ENCODE measurements at regions not wholly inside any gene's neighbourhood (a gene's known extent, or its start where the extent isn't known, plus 50 kb on each side); places are given as distances from the start of the nearest gene placed in this dataset.

- DNase-seq (ENCODE audit: low spot score), result no peak
Measured at GRCh38 chr3:152516216-152516615, 247.5 kb downstream of the MBNL1 start.

- DNase-seq (ENCODE audit: low spot score), result no peak
Measured at GRCh38 chr3:152517502-152517901, 248.8 kb downstream of the MBNL1 start.

- DNase-seq (ENCODE audit: low spot score), result no peak
Measured at GRCh38 chr3:152518346-152518745, 249.6 kb downstream of the MBNL1 start.

DNA sequence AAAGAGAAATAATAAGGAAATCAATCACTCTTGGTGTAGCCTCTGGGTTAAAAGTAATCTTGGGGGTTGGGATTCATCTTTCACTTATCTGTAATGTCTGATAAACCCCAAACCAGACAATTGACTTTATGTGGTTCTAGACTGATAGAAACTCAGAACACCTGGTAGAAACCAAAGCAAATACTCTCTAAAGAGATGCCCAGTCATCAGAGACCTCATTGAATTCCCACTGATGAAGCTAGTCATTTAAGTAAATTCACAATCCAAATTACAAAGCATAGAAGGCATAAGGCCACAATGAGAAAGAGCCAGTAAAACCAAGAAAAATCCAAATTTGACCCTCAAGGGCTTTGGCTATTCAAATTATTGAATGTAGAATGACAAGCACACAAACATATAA is 250.6 kb downstream of the MBNL1 start:
- no peak for DNase-seq (ENCODE audit: low spot score)

DNA sequence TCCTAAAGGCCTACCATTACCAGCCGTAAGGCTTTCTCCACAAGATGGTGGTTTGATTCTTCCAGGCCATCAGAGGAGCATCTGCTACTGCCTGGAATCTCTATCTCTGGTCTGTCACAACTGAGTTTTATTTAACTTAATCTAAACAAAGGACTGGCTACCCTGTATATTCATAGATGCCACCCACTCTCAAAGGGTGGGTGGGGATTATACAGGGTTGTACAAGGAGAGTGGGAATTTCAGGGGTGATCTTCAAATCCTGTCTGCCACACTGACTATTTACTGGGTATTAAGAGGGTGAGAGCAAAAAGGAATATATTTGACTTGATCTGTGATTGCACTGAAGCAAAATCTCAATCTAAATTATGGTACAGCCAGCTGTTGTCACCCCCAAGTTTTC is 253.3 kb downstream of the MBNL1 start:
- no peak for DNase-seq (ENCODE audit: low spot score)

- no peak for DNase-seq (ENCODE audit: low spot score)
Measured at GRCh38 chr3:152524198-152525140, 255.7 kb downstream of the MBNL1 start.

GRCh38 chr3:152531717-152532116 is 263.0 kb downstream of the MBNL1 start:
- DNase-seq (ENCODE audit: low spot score), result no peak

GRCh38 chr3:152538518-152538917 is 269.8 kb downstream of the MBNL1 start:
- no peak for DNase-seq (ENCODE audit: low spot score)

- no peak for DNase-seq (ENCODE audit: low spot score)
Measured at GRCh38 chr3:152539191-152539764, 270.5 kb downstream of the MBNL1 start.

- DNase-seq (ENCODE audit: low spot score), result no peak
Measured at GRCh38 chr3:152540120-152540519, 271.4 kb downstream of the MBNL1 start.

GRCh38 chr3:152547153-152547552 is 278.4 kb downstream of the MBNL1 start:
- DNase-seq (ENCODE audit: low spot score), result no peak

- no peak for DNase-seq (ENCODE audit: low spot score)
Measured at GRCh38 chr3:152549263-152549662, 280.5 kb downstream of the MBNL1 start.

GRCh38 chr3:152550284-152550683 is 281.6 kb downstream of the MBNL1 start:
- no peak for DNase-seq (ENCODE audit: low spot score)

- DNase-seq (ENCODE audit: low spot score), result no peak
Measured at GRCh38 chr3:152554980-152555379, 280.0 kb upstream of the P2RY1 start.

DNA sequence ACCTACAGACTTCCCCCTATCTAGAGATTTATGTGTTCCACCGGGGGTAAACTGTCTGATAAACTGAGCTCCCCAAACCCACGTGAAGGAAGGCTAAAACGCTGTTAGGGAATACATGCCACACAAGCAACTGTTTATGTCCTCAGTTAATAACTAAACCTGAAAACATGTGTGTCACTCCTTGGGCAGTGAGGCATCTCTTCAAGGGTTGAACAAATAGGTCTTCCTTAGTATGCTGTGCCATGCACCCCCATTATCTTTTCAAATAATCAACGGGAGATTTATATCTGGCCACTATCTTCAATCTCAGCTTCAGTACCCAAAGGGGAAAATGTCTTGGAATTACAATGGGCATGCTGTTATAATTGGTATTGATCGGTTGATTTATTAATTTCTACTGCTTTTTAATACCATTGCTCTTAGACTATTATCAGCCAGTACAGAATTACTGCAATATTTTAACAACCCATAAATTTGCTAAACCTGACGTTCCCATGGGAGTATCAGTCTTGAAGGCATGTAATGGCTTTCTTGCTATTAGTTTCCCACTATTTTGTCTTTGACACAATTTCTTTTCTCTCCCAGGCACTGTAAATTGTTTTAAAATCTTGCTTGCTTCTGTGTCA is 279.2 kb upstream of the P2RY1 start:
- no peak for DNase-seq (ENCODE audit: low spot score)

GRCh38 chr3:152556731-152557254 is 278.1 kb upstream of the P2RY1 start:
- DNase-seq (ENCODE audit: low spot score), result no peak

DNA sequence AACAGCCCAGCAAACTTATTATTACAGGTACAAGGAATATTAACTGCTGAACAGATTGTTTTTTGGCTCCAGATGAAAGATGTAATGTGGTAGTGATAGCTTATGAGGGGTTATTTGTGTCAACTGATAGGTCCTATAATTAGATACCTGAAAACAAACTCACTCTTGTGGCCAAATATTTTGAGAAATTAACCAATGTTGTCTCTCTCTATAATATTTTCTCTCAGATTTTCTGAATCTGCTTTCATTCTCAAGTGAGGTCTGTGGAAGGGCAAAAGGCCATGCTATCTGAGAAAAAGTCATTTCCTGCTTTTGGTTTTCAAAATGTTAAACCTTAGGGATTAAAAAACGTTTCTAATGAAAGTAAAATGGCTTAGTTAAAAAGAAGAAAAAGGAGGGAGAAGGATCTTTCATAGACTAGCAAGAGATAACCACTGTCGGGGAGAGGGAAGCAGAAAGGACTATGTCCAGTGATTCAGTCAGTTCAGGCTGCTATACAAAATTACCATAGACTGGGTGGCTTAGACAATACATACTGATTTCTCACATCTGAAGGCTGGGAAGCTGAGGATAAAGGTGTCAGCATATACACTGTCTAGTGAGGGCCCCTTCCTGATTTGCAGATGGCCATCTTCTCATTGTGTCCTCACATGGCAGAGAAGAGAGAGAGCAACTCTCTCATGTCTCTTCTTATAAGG is 277.5 kb upstream of the P2RY1 start:
- no peak for DNase-seq (ENCODE audit: low spot score)

GRCh38 chr3:152558386-152558785 is 276.5 kb upstream of the P2RY1 start:
- DNase-seq (ENCODE audit: low spot score), result no peak

DNA sequence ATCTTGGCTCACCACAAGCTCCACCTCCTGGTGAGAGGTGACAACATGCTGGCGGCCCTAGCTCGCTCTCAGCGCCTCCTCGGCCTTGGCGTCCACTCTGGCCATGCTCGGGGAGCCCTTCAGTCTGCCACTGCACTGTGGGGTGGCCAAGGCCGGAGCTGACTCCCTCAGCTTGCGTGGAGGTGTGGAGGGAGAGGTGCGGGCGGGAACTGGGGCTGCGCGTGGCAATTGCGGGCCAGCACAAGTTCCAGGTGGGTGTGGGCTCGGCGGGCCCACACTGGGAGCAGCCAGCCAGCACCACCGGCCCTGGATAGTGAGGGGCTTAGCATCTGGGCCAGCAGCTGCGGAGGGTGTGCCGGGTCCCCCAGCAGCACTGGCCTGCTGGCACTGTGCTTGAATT is 275.7 kb upstream of the P2RY1 start:
- no peak for DNase-seq (ENCODE audit: low spot score)

- DNase-seq (ENCODE audit: low spot score), result no peak
Measured at GRCh38 chr3:152564459-152564858, 270.5 kb upstream of the P2RY1 start.

- no peak for DNase-seq (ENCODE audit: low spot score)
Measured at GRCh38 chr3:152574461-152575079, 260.4 kb upstream of the P2RY1 start.

DNA sequence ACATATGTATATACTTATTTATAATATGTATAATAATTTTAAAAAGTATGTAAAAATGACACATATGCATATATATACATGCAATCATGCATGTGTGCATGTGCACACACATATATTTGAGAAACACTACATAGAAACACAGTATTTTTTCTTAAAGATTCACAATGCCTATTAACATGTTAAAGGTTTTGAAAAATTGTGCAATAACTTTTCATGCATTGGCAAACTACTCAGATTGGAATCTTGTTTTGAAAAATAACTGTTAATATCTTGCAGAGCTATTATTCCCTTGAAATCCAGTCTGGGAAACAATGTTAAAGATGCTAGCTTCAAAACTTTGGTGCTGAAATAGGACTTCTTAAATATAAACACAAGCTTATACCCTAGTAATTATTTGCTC is 256.2 kb upstream of the P2RY1 start:
- DNase-seq (ENCODE audit: low spot score), result no peak

Measured in ureter (tissue), 1 donor.